ENCODE measurements at regions not wholly inside any gene's neighbourhood (a gene's known extent, or its start where the extent isn't known, plus 50 kb on each side); places are given as distances from the start of the nearest gene placed in this dataset.
"Not testable (repeated sequence)": the region's sequence is repeated elsewhere in the genome, so short reads cannot be mapped to it uniquely, and the experiment has no call there.

- H3K27ac ChIP-seq (ENCODE audit: low read length): no peak overlapping the region
- no peaks in the 10 kb centered on the region for H3K36me3 ChIP-seq (ENCODE audit: insufficient read depth, low read length)
- H3K9ac ChIP-seq (ENCODE audit: low read depth, low read length): no peak overlapping the region
- ATAC-seq (ENCODE audit: insufficient read depth, low read depth): no peak
- no peaks in the 10 kb centered on the region for H3K4me1 ChIP-seq (ENCODE audit: insufficient read depth, low read length)
- TF ChIP-seq CTCF (IDR thresholded peaks at IDR 0.05; ENCODE audit: borderline replicate concordance, extremely low read depth, low read length, poor library complexity, severe bottlenecking) (no peak), EZH2 (IDR thresholded peaks at IDR 0.05; ENCODE audit: borderline replicate concordance, low read depth, low read length, severe bottlenecking) (no peak)
- no peak overlapping the region for H3K4me2 ChIP-seq (ENCODE audit: insufficient read depth, low read length)
- H2AFZ ChIP-seq (ENCODE audit: low read depth, low read length): no peak overlapping the region
- no peaks in the 10 kb centered on the region for H3K79me2 ChIP-seq (ENCODE audit: insufficient read depth, low read length)
- H4K20me1 ChIP-seq (ENCODE audit: insufficient read depth, low read length): no peaks in the 10 kb centered on the region
- H3K4me3 ChIP-seq (ENCODE audit: low read depth in 1 of 2, low read length in 2 of 2): no peak overlapping the region
- no peaks in the 10 kb centered on the region for H3K27me3 ChIP-seq (ENCODE audit: insufficient read depth, low read length, poor library complexity)
- DNase-seq: no peak
- H3K9me3 ChIP-seq (ENCODE audit: insufficient read depth, low read length, severe bottlenecking): no peaks in the 10 kb centered on the region
Measured at GRCh38 chr7:54946764-54947163, 72.1 kb upstream of the EGFR start.

GRCh38 chr7:54947266-54947665 lies 71.6 kb upstream of the EGFR start:
- Histone ChIP-seq H3K9me3 (ENCODE audit: insufficient read depth, low read length, severe bottlenecking) (no peaks in the 10 kb centered on the region), H3K9ac (ENCODE audit: low read depth, low read length) (no peak overlapping the region), H3K4me2 (ENCODE audit: insufficient read depth, low read length) (no peak overlapping the region), H3K79me2 (ENCODE audit: insufficient read depth, low read length) (no peaks in the 10 kb centered on the region), H3K4me3 (ENCODE audit: low read depth in 1 of 2, low read length in 2 of 2) (no peak overlapping the region), H3K27ac (ENCODE audit: low read length) (no peak overlapping the region), H3K36me3 (ENCODE audit: insufficient read depth, low read length) (no peaks in the 10 kb centered on the region), H3K27me3 (ENCODE audit: insufficient read depth, low read length, poor library complexity) (no peaks in the 10 kb centered on the region), H4K20me1 (ENCODE audit: insufficient read depth, low read length) (no peaks in the 10 kb centered on the region), H3K4me1 (ENCODE audit: insufficient read depth, low read length) (no peaks in the 10 kb centered on the region), H2AFZ (ENCODE audit: low read depth, low read length) (no peak overlapping the region)
- TF ChIP-seq EZH2 (IDR thresholded peaks at IDR 0.05; ENCODE audit: borderline replicate concordance, low read depth, low read length, severe bottlenecking) (no peak), CTCF (IDR thresholded peaks at IDR 0.05; ENCODE audit: borderline replicate concordance, extremely low read depth, low read length, poor library complexity, severe bottlenecking) (no peak)
- no peak for ATAC-seq (ENCODE audit: insufficient read depth, low read depth)
- DNase-seq: no peak

- not testable (repeated sequence) for H3K27me3 ChIP-seq (ENCODE audit: insufficient read depth, low read length, poor library complexity); H3K9ac ChIP-seq (ENCODE audit: low read depth, low read length); H4K20me1 ChIP-seq (ENCODE audit: insufficient read depth, low read length); H3K9me3 ChIP-seq (ENCODE audit: insufficient read depth, low read length, severe bottlenecking); ATAC-seq (ENCODE audit: insufficient read depth, low read depth); H3K4me1 ChIP-seq (ENCODE audit: insufficient read depth, low read length); DNase-seq; H3K4me2 ChIP-seq (ENCODE audit: insufficient read depth, low read length); H3K79me2 ChIP-seq (ENCODE audit: insufficient read depth, low read length); H3K4me3 ChIP-seq (ENCODE audit: low read depth in 1 of 2, low read length in 2 of 2); H3K27ac ChIP-seq (ENCODE audit: low read length); H3K36me3 ChIP-seq (ENCODE audit: insufficient read depth, low read length); H2AFZ ChIP-seq (ENCODE audit: low read depth, low read length)
Measured at GRCh38 chr7:54949514-54949913, 69.3 kb upstream of the EGFR start.

GRCh38 chr7:54955296-54955695 lies 63.5 kb upstream of the EGFR start:
- DNase-seq (no peak), ATAC-seq (ENCODE audit: insufficient read depth, low read depth) (no peak)
- Histone ChIP-seq H3K4me2 (ENCODE audit: insufficient read depth, low read length) (no peak overlapping the region), H4K20me1 (ENCODE audit: insufficient read depth, low read length) (no peaks in the 10 kb centered on the region), H3K27ac (ENCODE audit: low read length) (no peak overlapping the region), H3K4me3 (ENCODE audit: low read depth in 1 of 2, low read length in 2 of 2) (no peak overlapping the region), H3K9me3 (ENCODE audit: insufficient read depth, low read length, severe bottlenecking) (no peaks in the 10 kb centered on the region), H3K79me2 (ENCODE audit: insufficient read depth, low read length) (no peaks in the 10 kb centered on the region), H3K9ac (ENCODE audit: low read depth, low read length) (no peak overlapping the region), H3K27me3 (ENCODE audit: insufficient read depth, low read length, poor library complexity) (no peaks in the 10 kb centered on the region), H3K4me1 (ENCODE audit: insufficient read depth, low read length) (no peaks in the 10 kb centered on the region), H2AFZ (ENCODE audit: low read depth, low read length) (no peak overlapping the region), H3K36me3 (ENCODE audit: insufficient read depth, low read length) (no peaks in the 10 kb centered on the region)
- TF ChIP-seq EZH2 (IDR thresholded peaks at IDR 0.05; ENCODE audit: borderline replicate concordance, low read depth, low read length, severe bottlenecking): no peak
- TF ChIP-seq CTCF (IDR thresholded peaks at IDR 0.05; ENCODE audit: borderline replicate concordance, extremely low read depth, low read length, poor library complexity, severe bottlenecking): no peak
